Lung microvascular endothelial cell (primary cell): ENCODE measurements at regions not wholly inside any gene's neighbourhood (a gene's known extent, or its start where the extent isn't known, plus 50 kb on each side); places are given as distances from the start of the nearest gene placed in this dataset.

ENCODE experiments used
- DNase-seq, 2 donors: peaks; one replicate each; pipeline versions ENCODE4 v3.0.0 to v3.0.0-alpha.2; 2010; ENCODE audit warnings: low read depth in 2 of 2

DNA sequence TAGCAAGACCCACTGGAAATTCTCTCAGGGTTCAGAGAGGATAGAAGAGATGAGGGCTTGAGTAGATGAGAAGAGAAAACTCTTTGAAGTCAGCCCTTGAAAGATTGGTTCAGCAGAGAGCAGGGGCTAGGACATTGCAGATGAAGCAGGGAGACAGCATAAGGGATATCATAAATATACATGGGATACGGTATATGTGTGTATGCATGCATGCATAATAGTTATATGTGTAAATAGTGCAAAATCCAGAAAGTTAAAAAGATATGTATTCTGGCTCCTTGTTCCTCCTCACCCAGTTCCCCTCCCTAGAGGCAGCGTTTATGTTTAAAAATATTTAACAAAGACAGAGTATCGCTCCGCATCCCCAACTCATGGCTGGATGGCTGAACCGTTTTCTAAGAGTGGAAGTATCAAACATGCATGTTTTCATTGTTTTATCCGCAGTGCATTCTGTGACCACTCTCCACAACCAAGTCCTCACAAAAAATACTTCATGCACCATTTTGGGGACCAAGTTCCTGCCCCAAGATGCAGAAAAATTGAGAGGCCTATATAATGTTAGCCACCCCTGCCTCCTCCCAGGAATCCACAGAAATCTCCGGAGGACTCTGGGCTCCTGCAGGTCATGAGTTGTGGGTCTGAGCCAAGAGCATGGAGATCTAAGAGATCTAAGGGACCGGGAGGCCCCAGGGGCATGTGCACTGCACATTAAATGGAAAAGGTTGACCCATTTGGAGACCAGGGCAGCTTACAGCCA lies 119.5 kb downstream of the MTX3 start:
- no peak for DNase-seq

GRCh38 chr5:79868163-79868670 lies 122.8 kb downstream of the MTX3 start:
- DNase-seq, result no peak

DNA sequence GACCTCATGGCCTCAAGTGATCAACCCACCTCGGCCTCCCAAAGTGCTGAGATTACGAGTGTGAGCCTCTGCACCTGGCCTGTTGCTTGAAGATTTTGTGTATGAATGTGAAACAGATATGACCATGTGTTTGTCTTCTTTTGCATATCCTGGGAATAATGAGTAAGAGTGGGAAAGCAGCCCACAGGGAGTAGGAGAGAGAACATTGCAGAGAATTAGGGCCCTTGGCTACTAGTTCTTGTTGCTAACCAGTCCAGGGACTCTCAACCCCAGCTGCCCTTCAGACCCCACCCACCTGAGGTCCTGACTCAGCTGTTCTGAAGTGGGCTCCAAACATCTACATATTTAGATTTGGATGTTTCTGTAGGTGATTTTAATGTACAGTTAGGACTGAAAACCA lies 125.5 kb downstream of the MTX3 start:
- DNase-seq, result no peak

GRCh38 chr5:79864364-79864763 lies 126.7 kb downstream of the MTX3 start:
- no peak for DNase-seq

DNA sequence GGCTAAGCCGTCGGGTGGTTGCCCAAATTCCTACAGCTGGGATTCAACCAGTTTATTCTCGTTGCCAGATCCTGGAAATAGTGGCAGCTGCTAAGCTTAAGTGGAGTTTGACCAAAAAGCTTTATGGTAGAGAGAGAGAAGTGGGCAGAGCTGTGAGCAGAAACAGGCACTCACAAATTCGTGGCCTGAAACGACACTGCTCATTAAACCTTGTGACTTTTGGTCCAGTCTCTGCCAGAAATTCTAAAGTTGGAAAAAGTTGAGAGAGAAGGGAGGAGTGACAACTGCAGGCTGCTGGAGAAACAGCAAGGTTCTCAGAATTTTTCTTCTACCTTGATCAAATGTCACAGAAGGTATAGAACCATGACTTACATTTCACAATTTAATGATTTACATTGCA lies 131.5 kb downstream of the MTX3 start:
- no peak for DNase-seq

- DNase-seq, result no peak
These were observed 132.7 kb downstream of the MTX3 start for GRCh38 chr5:79858410-79858723.

- peak; percentile 59 to 71 for DNase-seq
These were observed 133.2 kb downstream of the MTX3 start for GRCh38 chr5:79857714-79858409.

DNA sequence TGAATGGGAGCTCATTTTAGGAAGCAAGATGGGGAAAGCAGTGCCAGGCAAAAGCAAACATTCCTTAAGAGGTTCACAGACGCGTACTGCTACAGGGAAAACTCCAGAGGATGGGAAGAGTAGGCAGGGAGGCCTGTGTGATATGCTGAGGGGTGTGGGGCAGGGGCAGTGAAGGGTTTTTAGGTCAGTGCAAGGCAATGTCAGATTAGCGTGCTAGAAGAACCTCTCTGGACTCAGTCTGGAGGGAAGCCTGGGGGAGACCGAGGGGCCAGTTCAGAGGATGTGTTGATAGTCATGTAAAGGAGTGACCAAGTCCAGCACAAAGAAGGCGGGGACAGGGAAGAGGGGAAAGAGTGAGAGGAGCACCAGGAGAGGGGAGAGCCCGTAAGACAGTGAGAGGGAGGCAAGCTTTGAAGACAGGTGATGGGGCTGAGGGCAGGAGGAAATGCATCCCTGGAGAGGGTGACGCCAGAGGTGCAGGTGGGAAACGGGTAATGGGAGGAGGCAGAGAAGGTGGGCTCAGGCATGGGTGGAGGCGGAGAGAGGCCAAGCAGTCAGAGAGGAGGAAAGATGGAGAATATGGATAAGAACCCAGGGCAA lies 134.5 kb downstream of the MTX3 start:
- no peak for DNase-seq

DNA sequence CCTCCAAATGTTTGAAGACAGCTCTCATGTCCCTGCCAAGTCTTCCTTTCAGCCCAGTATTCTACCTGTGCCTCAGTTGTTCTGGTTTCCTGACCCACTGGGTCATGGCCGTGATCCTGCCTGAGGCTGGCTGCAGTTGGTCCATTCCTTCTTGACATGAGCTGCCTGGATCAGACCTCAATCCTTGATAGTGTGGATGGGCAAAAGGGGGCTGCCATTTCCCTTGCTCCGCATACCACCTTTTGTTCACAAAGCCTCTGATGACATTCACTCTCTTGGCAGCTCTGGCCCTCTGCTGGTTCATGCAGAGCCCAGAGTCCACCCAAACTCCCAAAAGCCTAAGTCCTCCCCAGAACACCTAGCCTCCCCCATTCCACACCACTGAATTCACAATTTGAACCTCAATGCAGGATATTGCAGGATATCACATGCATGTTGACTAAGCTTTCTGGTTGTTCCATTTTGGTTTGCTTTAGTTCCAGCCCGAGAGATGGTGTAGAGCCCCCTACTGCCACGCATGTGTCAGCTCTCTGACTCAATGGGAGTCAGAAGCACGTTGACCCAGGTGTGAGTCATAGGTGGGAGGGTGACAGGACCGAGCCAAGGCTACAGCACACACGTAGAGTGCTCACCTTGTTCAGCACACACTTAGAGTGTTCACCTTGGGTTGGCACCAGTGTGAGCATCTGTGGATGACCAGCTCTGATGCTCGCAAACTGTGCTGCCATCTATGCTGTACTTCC lies 137.2 kb downstream of the MTX3 start:
- no peak for DNase-seq

DNA sequence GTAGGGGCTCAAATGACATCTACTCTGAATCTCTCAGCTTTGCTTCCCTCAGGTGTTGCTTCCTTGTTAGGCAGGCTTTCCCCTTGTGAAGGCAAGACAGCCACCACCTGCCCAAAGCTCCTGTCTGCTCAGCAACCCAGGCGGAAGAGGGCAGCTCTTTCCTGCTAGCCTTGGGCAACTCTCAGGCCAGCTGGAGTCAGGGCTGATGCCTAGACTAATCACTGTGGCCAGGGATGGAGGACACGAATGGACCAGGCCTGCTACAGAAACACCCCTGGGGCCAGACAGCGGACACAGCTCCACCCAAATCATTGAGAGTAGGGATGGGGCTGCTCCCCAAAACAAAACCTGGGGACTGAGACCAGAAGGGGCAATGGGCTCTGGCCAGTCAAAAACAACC lies 138.0 kb downstream of the MTX3 start:
- DNase-seq, result no peak

DNA sequence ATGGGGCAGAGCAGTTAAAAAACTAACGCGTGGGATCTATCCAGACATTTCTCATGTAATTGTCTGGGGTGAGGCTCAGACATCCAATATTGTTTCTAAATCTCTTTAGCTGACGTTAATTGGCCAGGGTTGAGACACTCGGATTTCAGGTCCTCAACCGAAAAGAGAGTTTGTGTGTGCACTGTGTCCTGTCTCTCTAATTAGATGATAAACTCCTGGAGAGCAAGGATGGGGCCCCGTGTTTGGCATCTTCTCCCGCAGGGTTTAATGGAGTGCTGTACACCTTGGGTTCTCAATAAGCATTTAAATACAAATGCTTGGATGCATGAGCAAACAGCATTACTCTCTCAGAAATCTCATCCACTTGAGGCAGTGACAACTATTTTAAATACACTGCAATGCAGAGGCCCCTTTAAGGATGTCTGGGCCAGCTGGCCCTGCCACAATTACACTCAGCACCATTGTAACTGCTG lies 139.6 kb downstream of the MTX3 start:
- DNase-seq, result no peak

GRCh38 chr5:79850941-79851340 lies 140.1 kb downstream of the MTX3 start:
- DNase-seq, result no peak

GRCh38 chr5:79850316-79850822 lies 140.7 kb downstream of the MTX3 start:
- no peak for DNase-seq

- no peak for DNase-seq
These were observed 141.4 kb downstream of the MTX3 start for GRCh38 chr5:79849486-79850315.
